GM23338 (cell line): ENCODE measurements at regions not wholly inside any gene's neighbourhood (a gene's known extent, or its start where the extent isn't known, plus 50 kb on each side); places are given as distances from the start of the nearest gene placed in this dataset.

ENCODE experiments used
- ATAC-seq: fragments of 200-7000 bp; cut with Tn5 transposase; 3 replicates; pipeline ENCODE4 v1.9.1; 2020
- DNase-seq: peaks from one replicate; pipeline ENCODE4 v3.0.0-alpha.2; 2015; ENCODE audit warnings: low spot score
- H2AFZ ChIP-seq: fragments of 200-600 bp; sonication (generic); 2 replicates; pipeline ENCODE4 v1.8.0; 2016; ENCODE audit warnings: antibody characterized with exemption, mild to moderate bottlenecking, moderate library complexity
- H3F3A ChIP-seq: fragments of 200-600 bp; sonication (generic); replicated peaks from 2 replicates; pipeline ENCODE4 v1.8.0; 2017; ENCODE audit warnings: antibody characterized with exemption, mixed run types, low read depth
- H3K27ac ChIP-seq: fragments of 200-600 bp; sonication (generic); 2 replicates; pipeline ENCODE4 v1.6.1; 2016; ENCODE audit warnings: low read depth
- H3K27me3 ChIP-seq: fragments of 200-600 bp; sonication (generic); 2 replicates; pipeline ENCODE4 v1.8.0; 2016; ENCODE audit warnings: mild to moderate bottlenecking, mixed run types, moderate library complexity; ENCODE audit not compliant: insufficient read depth
- H3K36me3 ChIP-seq: fragments of 200-600 bp; sonication (generic); 2 replicates; pipeline ENCODE4 v1.8.0; 2016; ENCODE audit warnings: mild to moderate bottlenecking; ENCODE audit not compliant: insufficient read depth
- H3K4me1 ChIP-seq: fragments of 200-600 bp; sonication (generic); 2 replicates; pipeline ENCODE4 v1.8.0; 2016; ENCODE audit warnings: mild to moderate bottlenecking, moderate library complexity; ENCODE audit not compliant: insufficient read depth
- H3K4me2 ChIP-seq: fragments of 200-600 bp; sonication (generic); 2 replicates; pipeline ENCODE4 v1.7.1; 2017; ENCODE audit warnings: mixed run types
- H3K4me3 ChIP-seq: fragments of 200-600 bp; sonication (generic); 2 replicates; pipeline ENCODE4 v1.6.1; 2016; ENCODE audit warnings: mixed run types
- H3K79me2 ChIP-seq: fragments of 200-600 bp; sonication (generic); replicated peaks from 2 replicates; pipeline ENCODE4 v1.8.0; 2017; ENCODE audit warnings: mild to moderate bottlenecking; ENCODE audit not compliant: insufficient read depth
- H3K9me2 ChIP-seq: fragments of 200-600 bp; sonication (generic); 2 replicates; pipeline ENCODE4 v1.8.0; 2017; ENCODE audit not compliant: insufficient read depth
- H4K20me1 ChIP-seq: fragments of 200-600 bp; sonication (generic); replicated peaks from 2 replicates; pipeline ENCODE4 v1.8.0; 2017; ENCODE audit warnings: mild to moderate bottlenecking; ENCODE audit not compliant: insufficient read depth
- H3K27ac Mint-ChIP-seq: 2 replicates; pipeline ENCODE4 v1.8.0; 2020; ENCODE audit warnings: inconsistent platforms, mild to moderate bottlenecking, moderate library complexity, mixed read lengths
- H3K27me3 Mint-ChIP-seq: 3 replicates; pipeline ENCODE4 v1.8.0; 2022; ENCODE audit warnings: low read depth, mild to moderate bottlenecking, moderate library complexity, mixed read lengths, inconsistent platforms; ENCODE audit not compliant: insufficient read depth, poor library complexity
- H3K36me3 Mint-ChIP-seq: 3 replicates; pipeline ENCODE4 v1.8.0; 2021; ENCODE audit warnings: low read depth, mild to moderate bottlenecking, inconsistent platforms, moderate library complexity, mixed read lengths
- H3K4me1 Mint-ChIP-seq: 3 replicates; pipeline ENCODE4 v1.8.0; 2020; ENCODE audit warnings: mild to moderate bottlenecking, inconsistent platforms, mixed read lengths
- H3K4me3 Mint-ChIP-seq: 3 replicates; pipeline ENCODE4 v1.8.0; 2021; ENCODE audit warnings: moderate library complexity, mild to moderate bottlenecking, inconsistent platforms, mixed read lengths
- H3K9me3 Mint-ChIP-seq: 3 replicates; pipeline ENCODE4 v1.8.0; 2020; ENCODE audit warnings: moderate library complexity, mild to moderate bottlenecking, inconsistent platforms, mixed read lengths
- CREB1 ChIP-seq: fragments of 250-450 bp; sonication (Bioruptor Pico); IDR thresholded peaks from 2 replicates; pipeline ENCODE4 v1.5.0; 2020; ENCODE audit warnings: low read depth, mild to moderate bottlenecking, moderate library complexity
- EZH2 ChIP-seq: fragments of 200-600 bp; sonication (generic); IDR thresholded peaks from one replicate; pipeline ENCODE4 v1.8.0; 2017; ENCODE audit warnings: antibody characterized with exemption, mild to moderate bottlenecking, low read depth; ENCODE audit not compliant: unreplicated experiment
- EZH2phosphoT487 ChIP-seq: fragments of 200-600 bp; sonication (generic); IDR thresholded peaks from one replicate; pipeline ENCODE4 v1.8.1; 2018; ENCODE audit warnings: antibody characterized with exemption; ENCODE audit not compliant: unreplicated experiment
- JUNB ChIP-seq: IDR thresholded peaks from one replicate; pipeline ENCODE4 v1.6.1; 2016; ENCODE audit warnings: antibody characterized with exemption; ENCODE audit not compliant: unreplicated experiment
- POLR2AphosphoS5 ChIP-seq: IDR thresholded peaks from 2 replicates; pipeline ENCODE4 v1.6.1; 2016; ENCODE audit warnings: antibody characterized with exemption, low read depth
- STAT1 ChIP-seq: IDR thresholded peaks from one replicate; pipeline ENCODE4 v1.6.1; 2016; ENCODE audit warnings: antibody characterized with exemption; ENCODE audit not compliant: unreplicated experiment
- ZNF114 ChIP-seq: fragments of 250-450 bp; sonication (Bioruptor Pico); IDR thresholded peaks from 2 replicates; pipeline ENCODE4 v1.5.0; 2020; ENCODE audit warnings: mild to moderate bottlenecking, moderate library complexity
- ZNF331 ChIP-seq: fragments of 250-450 bp; sonication (Bioruptor Pico); IDR thresholded peaks from 2 replicates; pipeline ENCODE4 v1.5.0; 2020; ENCODE audit warnings: low read depth, mild to moderate bottlenecking, moderate library complexity
- TF ChIP-seq, protein P1 (sequence below): IDR thresholded peaks from one replicate; pipeline ENCODE4 v1.6.1; 2018; ENCODE audit warnings: antibody characterized with exemption; ENCODE audit not compliant: unreplicated experiment
- TF ChIP-seq, protein P2 (sequence below), 2 experiments: fragments of 200-600 bp in 1 of 2; sonication (generic) in 1 of 2; conservative IDR thresholded peaks; 2 replicates each; pipeline versions ENCODE4 v1.5.1 to v1.6.1; 2016 to 2017; ENCODE audit warnings: antibody characterized with exemption in 2 of 2, low read depth in 2 of 2, mild to moderate bottlenecking in 2 of 2, moderate library complexity in 1 of 2
- TF ChIP-seq, protein P3 (sequence below): IDR thresholded peaks from 2 replicates; pipeline ENCODE4 v1.6.1; 2016; ENCODE audit warnings: antibody characterized with exemption
- TF ChIP-seq, protein P4 (sequence below): fragments of 250-450 bp; sonication (Bioruptor Pico); IDR thresholded peaks from 2 replicates; pipeline ENCODE4 v1.5.0; 2020; ENCODE audit warnings: mild to moderate bottlenecking, moderate library complexity

DNA sequence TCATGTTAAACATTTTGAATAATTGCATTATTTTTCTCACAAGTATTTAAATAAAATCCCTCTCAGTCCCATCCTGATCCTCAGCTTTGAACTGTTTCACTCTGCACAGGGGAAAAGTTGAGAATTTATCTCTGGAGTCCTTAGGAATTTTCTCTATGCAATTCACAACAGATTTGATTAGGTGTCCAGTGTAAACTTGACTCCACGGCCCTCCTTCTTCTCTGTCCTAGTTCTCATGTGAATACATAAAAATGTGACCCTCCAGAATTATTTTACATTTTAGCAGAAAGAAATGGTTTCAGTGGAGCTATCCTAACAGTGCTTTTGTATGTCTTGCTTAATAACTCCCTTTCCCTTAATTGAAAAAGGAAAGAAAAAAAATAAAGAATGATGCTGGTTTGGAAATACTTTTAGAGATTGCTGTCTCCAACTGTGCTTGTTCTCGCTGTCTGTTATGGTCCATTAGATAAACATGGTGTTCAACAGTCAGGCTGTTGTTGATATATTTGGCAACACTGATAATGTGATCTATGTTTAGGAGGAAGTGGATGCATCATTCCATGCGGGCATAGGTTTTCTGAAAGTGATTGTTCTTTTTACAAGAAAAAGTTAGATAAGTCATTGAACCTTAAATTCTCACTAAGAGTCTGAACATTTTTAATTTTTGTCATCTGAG is 599.4 kb upstream of the CITED2 start (continued):
- TF ChIP-seq, protein P1, sequence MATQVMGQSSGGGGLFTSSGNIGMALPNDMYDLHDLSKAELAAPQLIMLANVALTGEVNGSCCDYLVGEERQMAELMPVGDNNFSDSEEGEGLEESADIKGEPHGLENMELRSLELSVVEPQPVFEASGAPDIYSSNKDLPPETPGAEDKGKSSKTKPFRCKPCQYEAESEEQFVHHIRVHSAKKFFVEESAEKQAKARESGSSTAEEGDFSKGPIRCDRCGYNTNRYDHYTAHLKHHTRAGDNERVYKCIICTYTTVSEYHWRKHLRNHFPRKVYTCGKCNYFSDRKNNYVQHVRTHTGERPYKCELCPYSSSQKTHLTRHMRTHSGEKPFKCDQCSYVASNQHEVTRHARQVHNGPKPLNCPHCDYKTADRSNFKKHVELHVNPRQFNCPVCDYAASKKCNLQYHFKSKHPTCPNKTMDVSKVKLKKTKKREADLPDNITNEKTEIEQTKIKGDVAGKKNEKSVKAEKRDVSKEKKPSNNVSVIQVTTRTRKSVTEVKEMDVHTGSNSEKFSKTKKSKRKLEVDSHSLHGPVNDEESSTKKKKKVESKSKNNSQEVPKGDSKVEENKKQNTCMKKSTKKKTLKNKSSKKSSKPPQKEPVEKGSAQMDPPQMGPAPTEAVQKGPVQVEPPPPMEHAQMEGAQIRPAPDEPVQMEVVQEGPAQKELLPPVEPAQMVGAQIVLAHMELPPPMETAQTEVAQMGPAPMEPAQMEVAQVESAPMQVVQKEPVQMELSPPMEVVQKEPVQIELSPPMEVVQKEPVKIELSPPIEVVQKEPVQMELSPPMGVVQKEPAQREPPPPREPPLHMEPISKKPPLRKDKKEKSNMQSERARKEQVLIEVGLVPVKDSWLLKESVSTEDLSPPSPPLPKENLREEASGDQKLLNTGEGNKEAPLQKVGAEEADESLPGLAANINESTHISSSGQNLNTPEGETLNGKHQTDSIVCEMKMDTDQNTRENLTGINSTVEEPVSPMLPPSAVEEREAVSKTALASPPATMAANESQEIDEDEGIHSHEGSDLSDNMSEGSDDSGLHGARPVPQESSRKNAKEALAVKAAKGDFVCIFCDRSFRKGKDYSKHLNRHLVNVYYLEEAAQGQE: no peak
- TF ChIP-seq EZH2phosphoT487: no peak
- no peak for TF ChIP-seq JUNB
- no peak for TF ChIP-seq ZNF331 (CRISPR knock-in tag)
- TF ChIP-seq, protein P2, sequence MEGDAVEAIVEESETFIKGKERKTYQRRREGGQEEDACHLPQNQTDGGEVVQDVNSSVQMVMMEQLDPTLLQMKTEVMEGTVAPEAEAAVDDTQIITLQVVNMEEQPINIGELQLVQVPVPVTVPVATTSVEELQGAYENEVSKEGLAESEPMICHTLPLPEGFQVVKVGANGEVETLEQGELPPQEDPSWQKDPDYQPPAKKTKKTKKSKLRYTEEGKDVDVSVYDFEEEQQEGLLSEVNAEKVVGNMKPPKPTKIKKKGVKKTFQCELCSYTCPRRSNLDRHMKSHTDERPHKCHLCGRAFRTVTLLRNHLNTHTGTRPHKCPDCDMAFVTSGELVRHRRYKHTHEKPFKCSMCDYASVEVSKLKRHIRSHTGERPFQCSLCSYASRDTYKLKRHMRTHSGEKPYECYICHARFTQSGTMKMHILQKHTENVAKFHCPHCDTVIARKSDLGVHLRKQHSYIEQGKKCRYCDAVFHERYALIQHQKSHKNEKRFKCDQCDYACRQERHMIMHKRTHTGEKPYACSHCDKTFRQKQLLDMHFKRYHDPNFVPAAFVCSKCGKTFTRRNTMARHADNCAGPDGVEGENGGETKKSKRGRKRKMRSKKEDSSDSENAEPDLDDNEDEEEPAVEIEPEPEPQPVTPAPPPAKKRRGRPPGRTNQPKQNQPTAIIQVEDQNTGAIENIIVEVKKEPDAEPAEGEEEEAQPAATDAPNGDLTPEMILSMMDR (conservative IDR thresholded peaks at IDR 0.05; ENCODE audit: low read depth in 2 of 2): no peak
- TF ChIP-seq CREB1 (CRISPR knock-in tag): no peak
- TF ChIP-seq ZNF114 (CRISPR knock-in tag): no peak
- TF ChIP-seq STAT1: no peak
- TF ChIP-seq EZH2: no peak
- TF ChIP-seq POLR2AphosphoS5: no peak
- TF ChIP-seq, protein P3, sequence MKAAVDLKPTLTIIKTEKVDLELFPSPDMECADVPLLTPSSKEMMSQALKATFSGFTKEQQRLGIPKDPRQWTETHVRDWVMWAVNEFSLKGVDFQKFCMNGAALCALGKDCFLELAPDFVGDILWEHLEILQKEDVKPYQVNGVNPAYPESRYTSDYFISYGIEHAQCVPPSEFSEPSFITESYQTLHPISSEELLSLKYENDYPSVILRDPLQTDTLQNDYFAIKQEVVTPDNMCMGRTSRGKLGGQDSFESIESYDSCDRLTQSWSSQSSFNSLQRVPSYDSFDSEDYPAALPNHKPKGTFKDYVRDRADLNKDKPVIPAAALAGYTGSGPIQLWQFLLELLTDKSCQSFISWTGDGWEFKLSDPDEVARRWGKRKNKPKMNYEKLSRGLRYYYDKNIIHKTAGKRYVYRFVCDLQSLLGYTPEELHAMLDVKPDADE: no peak

DNA sequence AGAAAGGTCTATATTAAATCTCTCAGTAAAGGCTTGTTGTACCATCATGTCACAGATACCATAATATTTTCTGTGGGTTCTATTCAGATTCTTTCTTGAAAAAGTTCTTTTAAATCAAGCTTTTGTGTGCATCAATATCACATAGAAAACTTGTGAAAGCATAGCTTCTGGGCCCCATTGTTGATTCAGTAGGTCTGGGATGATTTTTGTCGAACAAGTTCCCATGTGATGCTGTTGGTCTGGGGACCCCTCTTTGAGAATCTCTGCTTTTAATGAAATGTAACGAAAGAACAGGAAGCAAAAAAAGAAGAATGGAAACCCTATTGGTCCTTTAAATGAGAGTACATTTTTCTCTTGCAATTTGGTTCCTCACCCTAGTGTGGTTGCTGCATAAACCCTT is 597.7 kb upstream of the CITED2 start:
- no peak overlapping the region for H2AFZ ChIP-seq
- H3K27ac Mint-ChIP-seq: no peak overlapping the region
- no peak for TF ChIP-seq POLR2AphosphoS5
- TF ChIP-seq, protein P4, sequence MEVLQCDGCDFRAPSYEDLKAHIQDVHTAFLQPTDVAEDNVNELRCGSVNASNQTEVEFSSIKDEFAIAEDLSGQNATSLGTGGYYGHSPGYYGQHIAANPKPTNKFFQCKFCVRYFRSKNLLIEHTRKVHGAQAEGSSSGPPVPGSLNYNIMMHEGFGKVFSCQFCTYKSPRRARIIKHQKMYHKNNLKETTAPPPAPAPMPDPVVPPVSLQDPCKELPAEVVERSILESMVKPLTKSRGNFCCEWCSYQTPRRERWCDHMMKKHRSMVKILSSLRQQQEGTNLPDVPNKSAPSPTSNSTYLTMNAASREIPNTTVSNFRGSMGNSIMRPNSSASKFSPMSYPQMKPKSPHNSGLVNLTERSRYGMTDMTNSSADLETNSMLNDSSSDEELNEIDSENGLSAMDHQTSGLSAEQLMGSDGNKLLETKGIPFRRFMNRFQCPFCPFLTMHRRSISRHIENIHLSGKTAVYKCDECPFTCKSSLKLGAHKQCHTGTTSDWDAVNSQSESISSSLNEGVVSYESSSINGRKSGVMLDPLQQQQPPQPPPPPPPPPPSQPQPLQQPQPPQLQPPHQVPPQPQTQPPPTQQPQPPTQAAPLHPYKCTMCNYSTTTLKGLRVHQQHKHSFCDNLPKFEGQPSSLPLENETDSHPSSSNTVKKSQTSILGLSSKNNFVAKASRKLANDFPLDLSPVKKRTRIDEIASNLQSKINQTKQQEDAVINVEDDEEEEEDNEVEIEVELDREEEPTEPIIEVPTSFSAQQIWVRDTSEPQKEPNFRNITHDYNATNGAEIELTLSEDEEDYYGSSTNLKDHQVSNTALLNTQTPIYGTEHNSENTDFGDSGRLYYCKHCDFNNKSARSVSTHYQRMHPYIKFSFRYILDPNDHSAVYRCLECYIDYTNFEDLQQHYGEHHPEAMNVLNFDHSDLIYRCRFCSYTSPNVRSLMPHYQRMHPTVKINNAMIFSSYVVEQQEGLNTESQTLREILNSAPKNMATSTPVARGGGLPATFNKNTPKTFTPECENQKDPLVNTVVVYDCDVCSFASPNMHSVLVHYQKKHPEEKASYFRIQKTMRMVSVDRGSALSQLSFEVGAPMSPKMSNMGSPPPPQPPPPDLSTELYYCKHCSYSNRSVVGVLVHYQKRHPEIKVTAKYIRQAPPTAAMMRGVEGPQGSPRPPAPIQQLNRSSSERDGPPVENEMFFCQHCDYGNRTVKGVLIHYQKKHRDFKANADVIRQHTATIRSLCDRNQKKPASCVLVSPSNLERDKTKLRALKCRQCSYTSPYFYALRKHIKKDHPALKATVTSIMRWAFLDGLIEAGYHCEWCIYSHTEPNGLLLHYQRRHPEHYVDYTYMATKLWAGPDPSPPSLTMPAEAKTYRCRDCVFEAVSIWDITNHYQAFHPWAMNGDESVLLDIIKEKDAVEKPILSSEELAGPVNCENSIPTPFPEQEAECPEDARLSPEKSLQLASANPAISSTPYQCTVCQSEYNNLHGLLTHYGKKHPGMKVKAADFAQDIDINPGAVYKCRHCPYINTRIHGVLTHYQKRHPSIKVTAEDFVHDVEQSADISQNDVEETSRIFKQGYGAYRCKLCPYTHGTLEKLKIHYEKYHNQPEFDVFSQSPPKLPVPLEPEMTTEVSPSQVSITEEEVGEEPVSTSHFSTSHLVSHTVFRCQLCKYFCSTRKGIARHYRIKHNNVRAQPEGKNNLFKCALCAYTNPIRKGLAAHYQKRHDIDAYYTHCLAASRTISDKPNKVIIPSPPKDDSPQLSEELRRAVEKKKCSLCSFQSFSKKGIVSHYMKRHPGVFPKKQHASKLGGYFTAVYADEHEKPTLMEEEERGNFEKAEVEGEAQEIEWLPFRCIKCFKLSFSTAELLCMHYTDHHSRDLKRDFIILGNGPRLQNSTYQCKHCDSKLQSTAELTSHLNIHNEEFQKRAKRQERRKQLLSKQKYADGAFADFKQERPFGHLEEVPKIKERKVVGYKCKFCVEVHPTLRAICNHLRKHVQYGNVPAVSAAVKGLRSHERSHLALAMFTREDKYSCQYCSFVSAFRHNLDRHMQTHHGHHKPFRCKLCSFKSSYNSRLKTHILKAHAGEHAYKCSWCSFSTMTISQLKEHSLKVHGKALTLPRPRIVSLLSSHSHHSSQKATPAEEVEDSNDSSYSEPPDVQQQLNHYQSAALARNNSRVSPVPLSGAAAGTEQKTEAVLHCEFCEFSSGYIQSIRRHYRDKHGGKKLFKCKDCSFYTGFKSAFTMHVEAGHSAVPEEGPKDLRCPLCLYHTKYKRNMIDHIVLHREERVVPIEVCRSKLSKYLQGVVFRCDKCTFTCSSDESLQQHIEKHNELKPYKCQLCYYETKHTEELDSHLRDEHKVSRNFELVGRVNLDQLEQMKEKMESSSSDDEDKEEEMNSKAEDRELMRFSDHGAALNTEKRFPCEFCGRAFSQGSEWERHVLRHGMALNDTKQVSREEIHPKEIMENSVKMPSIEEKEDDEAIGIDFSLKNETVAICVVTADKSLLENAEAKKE (CRISPR knock-in tag): no peak
- no peak for TF ChIP-seq STAT1
- TF ChIP-seq EZH2: no peak
- no peak for TF ChIP-seq JUNB

More for the DNA sequence above, 597.7 kb upstream of the CITED2 start:
- Histone ChIP-seq H3K36me3 (no peaks in the 10 kb centered on the region), H3F3A (no peaks in the 10 kb centered on the region), H3K4me2 (no peak overlapping the region), H4K20me1 (no peaks in the 10 kb centered on the region), H3K9me2 (0 out of 2 replicates have a peak, but pooled peaks cover 5% of the 10 kb centered on the region), H3K27me3 (no peaks in the 10 kb centered on the region), H3K4me1 (no peaks in the 10 kb centered on the region), H3K79me2 (no peaks in the 10 kb centered on the region), H3K27ac (no peak overlapping the region), H3K4me3 (no peak overlapping the region)
- no peaks in the 10 kb centered on the region; the same call in 2 of the 3 replicates for H3K4me1 Mint-ChIP-seq
- no peak overlapping the region for H3K4me3 Mint-ChIP-seq
- DNase-seq (no peak), ATAC-seq (no peak)
- H3K27me3 Mint-ChIP-seq: peaks cover 1% of the 10 kb centered on the region
- H3K36me3 Mint-ChIP-seq: 0 out of 3 replicates have a peak, but pooled peaks cover 3% of the 10 kb centered on the region
- no peaks in the 10 kb centered on the region for H3K9me3 Mint-ChIP-seq
